Tibial nerve (tissue), 3 donors: ENCODE measurements at regions not wholly inside any gene's neighbourhood (a gene's known extent, or its start where the extent isn't known, plus 50 kb on each side); places are given as distances from the start of the nearest gene placed in this dataset.

Experiments
- CTCF ChIP-seq, 5 experiments: fragments of 200-600 bp in 3 of 5; fragments of 450-650 bp in 2 of 5; sonication (generic) in 3 of 5; IDR thresholded peaks; one replicate each; pipeline ENCODE4 v1.5.1; 2016 to 2019; ENCODE audit warnings: antibody characterized with exemption in 5 of 5, mild to moderate bottlenecking in 3 of 5, moderate library complexity in 2 of 5
- POLR2A ChIP-seq, 2 donors: fragments of 450-650 bp; IDR thresholded peaks; one replicate each; pipeline ENCODE4 v1.6.1; 2017; ENCODE audit warnings: antibody characterized with exemption in 2 of 2, mild to moderate bottlenecking in 2 of 2, moderate library complexity in 2 of 2

- TF ChIP-seq CTCF (IDR thresholded peaks at IDR 0.05) = no peak
- TF ChIP-seq POLR2A (IDR thresholded peaks at IDR 0.05) = no peak
These were observed 289.9 kb downstream of the RFC3 start for GRCh38 chr13:34107806-34108205.
